Natural killer cell (primary cell): ENCODE measurements at regions not wholly inside any gene's neighbourhood (a gene's known extent, or its start where the extent isn't known, plus 50 kb on each side); places are given as distances from the start of the nearest gene placed in this dataset.

ENCODE experiments used
- ATAC-seq, 3 donors: fragments of 150-1000 bp in 2 of 3; fragments of 200-7000 bp in 1 of 3; cut with Tn5 transposase; 1 replicate in 1 of 3; 2 replicates in 2 of 3; pipeline ENCODE4 v1.10.0; 2021; ENCODE audit warnings: mild to moderate bottlenecking in 2 of 3, moderate library complexity in 2 of 3
- DNase-seq, 2 donors: peaks; one replicate each; pipeline versions ENCODE4 v3.0.0 to v3.0.0-alpha.2; 2013 to 2021; ENCODE audit warnings: mixed read lengths in 1 of 2
- H3K27ac ChIP-seq: one replicate; pipeline ENCODE4 v1.5.1; 2013; ENCODE audit warnings: mild to moderate bottlenecking, low read length
- H3K27me3 ChIP-seq: one replicate; pipeline ENCODE4 v1.6.1; 2013; ENCODE audit warnings: low read length; ENCODE audit not compliant: control insufficient read depth, insufficient read depth
- H3K36me3 ChIP-seq: one replicate; pipeline ENCODE4 v1.6.1; 2013; ENCODE audit warnings: low read length; ENCODE audit not compliant: control insufficient read depth, insufficient read depth
- H3K4me1 ChIP-seq: one replicate; pipeline ENCODE4 v1.6.1; 2013; ENCODE audit warnings: low read length; ENCODE audit not compliant: control insufficient read depth, insufficient read depth
- H3K4me3 ChIP-seq: one replicate; pipeline ENCODE4 v1.5.1; 2013; ENCODE audit warnings: low read length
- H3K9me3 ChIP-seq: one replicate; pipeline ENCODE4 v1.6.1; 2013; ENCODE audit warnings: low read length; ENCODE audit not compliant: control insufficient read depth, insufficient read depth
- H3K27ac Mint-ChIP-seq, 2 donors: one replicate each; pipeline ENCODE4 v1.8.0; 2022; ENCODE audit warnings: mild to moderate bottlenecking in 2 of 2, mixed read lengths in 2 of 2, moderate library complexity in 1 of 2
- H3K27me3 Mint-ChIP-seq, 2 donors: one replicate each; pipeline ENCODE4 v1.8.0; 2022; ENCODE audit warnings: low read depth in 2 of 2, mixed read lengths in 2 of 2
- H3K36me3 Mint-ChIP-seq: one replicate; pipeline ENCODE4 v1.8.0; 2022; ENCODE audit warnings: mixed read lengths
- H3K4me1 Mint-ChIP-seq, 2 donors: one replicate each; pipeline ENCODE4 v1.8.0; 2022; ENCODE audit warnings: mixed read lengths in 2 of 2
- H3K4me3 Mint-ChIP-seq: one replicate; pipeline ENCODE4 v1.8.0; 2022; ENCODE audit warnings: mild to moderate bottlenecking, moderate library complexity, mixed read lengths
- H3K9me3 Mint-ChIP-seq, 2 donors: one replicate each; pipeline ENCODE4 v1.8.0; 2022; ENCODE audit warnings: mixed read lengths in 2 of 2
- WGBS: methylation state at CpG from one replicate; pipeline ENCODE4 v1.1.7; 2013; ENCODE audit warnings: missing lambda C conversion rate; ENCODE audit not compliant: insufficient coverage; 5-methylcytosine and 5-hydroxymethylcytosine counted together
- intact Hi-C: fragments of 100-400 bp; cut with micrococcal nuclease; formaldehyde crosslinking; loops from one replicate; pipeline ENCODE4 v1.14.2; 2022
- TF ChIP-seq, protein P1 (sequence below): fragments of 200-600 bp; IDR thresholded peaks from one replicate; pipeline ENCODE4 v1.8.0; 2022; ENCODE audit warnings: antibody characterized with exemption

DNA sequence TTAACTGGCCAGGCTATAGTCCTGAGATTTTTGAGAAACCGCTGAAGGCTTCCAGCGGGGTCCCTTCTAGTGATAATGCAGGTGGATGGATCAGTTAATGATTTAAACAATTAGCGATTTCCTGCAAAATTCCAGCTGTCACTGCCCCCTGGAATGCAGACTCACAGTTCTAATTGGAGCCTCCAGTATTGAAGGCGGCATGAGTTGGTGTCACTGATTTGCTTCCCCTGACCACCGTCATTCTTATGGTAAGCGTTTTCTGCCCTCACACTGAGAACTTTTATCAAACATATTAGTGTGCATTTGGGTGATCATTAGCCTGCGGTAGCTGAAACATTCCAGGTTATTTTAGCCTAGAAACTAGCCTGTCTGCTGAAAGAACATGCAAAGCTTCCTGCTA, 99.1 kb downstream of the TMSB4Y start:
- Mint-ChIP-seq H3K27ac (no peak overlapping the region), H3K4me1 (no peaks in the 10 kb centered on the region), H3K9me3 (no peaks in the 10 kb centered on the region), H3K27me3 (no peaks in the 10 kb centered on the region), H3K4me3 (no peak overlapping the region), H3K36me3 (no peaks in the 10 kb centered on the region)
- no peak overlapping the region for H3K4me3 ChIP-seq
- no peak overlapping the region for H3K27ac ChIP-seq
- H3K36me3 ChIP-seq, result no peaks in the 10 kb centered on the region
- H3K9me3 ChIP-seq, result no peaks in the 10 kb centered on the region
- H3K27me3 ChIP-seq, result no peaks in the 10 kb centered on the region
- TF ChIP-seq, protein P1, sequence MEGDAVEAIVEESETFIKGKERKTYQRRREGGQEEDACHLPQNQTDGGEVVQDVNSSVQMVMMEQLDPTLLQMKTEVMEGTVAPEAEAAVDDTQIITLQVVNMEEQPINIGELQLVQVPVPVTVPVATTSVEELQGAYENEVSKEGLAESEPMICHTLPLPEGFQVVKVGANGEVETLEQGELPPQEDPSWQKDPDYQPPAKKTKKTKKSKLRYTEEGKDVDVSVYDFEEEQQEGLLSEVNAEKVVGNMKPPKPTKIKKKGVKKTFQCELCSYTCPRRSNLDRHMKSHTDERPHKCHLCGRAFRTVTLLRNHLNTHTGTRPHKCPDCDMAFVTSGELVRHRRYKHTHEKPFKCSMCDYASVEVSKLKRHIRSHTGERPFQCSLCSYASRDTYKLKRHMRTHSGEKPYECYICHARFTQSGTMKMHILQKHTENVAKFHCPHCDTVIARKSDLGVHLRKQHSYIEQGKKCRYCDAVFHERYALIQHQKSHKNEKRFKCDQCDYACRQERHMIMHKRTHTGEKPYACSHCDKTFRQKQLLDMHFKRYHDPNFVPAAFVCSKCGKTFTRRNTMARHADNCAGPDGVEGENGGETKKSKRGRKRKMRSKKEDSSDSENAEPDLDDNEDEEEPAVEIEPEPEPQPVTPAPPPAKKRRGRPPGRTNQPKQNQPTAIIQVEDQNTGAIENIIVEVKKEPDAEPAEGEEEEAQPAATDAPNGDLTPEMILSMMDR, result no peak
- DNase-seq, result no peak
- intact Hi-C loops, result no loop called here
- no peaks in the 10 kb centered on the region for H3K4me1 ChIP-seq
- ATAC-seq, result no peak
- 100% methylated on average over 2 of the region's 7 CpGs for WGBS

DNA sequence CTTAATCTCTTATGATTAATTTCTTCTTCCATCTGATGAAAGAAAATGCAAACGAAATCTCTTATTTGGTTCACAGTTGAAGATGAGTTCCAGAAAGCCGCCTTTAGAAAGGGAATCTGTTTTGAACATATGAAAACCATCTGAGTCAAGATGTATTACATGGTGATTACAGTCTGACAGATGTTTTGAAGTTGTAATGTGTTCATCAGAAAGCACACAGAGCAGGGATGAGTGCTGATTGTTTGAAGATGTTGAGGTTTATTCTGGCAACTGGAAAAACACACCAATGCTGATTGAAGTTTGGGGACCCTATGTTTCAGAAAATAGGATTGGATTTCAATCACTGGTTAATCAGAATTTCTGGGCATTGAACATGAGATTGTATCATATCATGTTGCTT, 99.7 kb downstream of the TMSB4Y start:
- Mint-ChIP-seq H3K4me3 (no peak overlapping the region), H3K9me3 (no peaks in the 10 kb centered on the region), H3K27ac (no peak overlapping the region), H3K4me1 (no peaks in the 10 kb centered on the region), H3K27me3 (no peaks in the 10 kb centered on the region), H3K36me3 (no peaks in the 10 kb centered on the region)
- TF ChIP-seq, protein P1, result no peak
- H3K36me3 ChIP-seq, result no peaks in the 10 kb centered on the region
- DNase-seq (no peak), ATAC-seq (no peak)
- H3K4me3 ChIP-seq, result no peak overlapping the region
- intact Hi-C loops, result no loop called here
- no peaks in the 10 kb centered on the region for H3K4me1 ChIP-seq
- WGBS, result 100% methylated on average over 1 of the region's 2 CpGs
- no peaks in the 10 kb centered on the region for H3K27me3 ChIP-seq
- no peak overlapping the region for H3K27ac ChIP-seq
- H3K9me3 ChIP-seq, result no peaks in the 10 kb centered on the region

DNA sequence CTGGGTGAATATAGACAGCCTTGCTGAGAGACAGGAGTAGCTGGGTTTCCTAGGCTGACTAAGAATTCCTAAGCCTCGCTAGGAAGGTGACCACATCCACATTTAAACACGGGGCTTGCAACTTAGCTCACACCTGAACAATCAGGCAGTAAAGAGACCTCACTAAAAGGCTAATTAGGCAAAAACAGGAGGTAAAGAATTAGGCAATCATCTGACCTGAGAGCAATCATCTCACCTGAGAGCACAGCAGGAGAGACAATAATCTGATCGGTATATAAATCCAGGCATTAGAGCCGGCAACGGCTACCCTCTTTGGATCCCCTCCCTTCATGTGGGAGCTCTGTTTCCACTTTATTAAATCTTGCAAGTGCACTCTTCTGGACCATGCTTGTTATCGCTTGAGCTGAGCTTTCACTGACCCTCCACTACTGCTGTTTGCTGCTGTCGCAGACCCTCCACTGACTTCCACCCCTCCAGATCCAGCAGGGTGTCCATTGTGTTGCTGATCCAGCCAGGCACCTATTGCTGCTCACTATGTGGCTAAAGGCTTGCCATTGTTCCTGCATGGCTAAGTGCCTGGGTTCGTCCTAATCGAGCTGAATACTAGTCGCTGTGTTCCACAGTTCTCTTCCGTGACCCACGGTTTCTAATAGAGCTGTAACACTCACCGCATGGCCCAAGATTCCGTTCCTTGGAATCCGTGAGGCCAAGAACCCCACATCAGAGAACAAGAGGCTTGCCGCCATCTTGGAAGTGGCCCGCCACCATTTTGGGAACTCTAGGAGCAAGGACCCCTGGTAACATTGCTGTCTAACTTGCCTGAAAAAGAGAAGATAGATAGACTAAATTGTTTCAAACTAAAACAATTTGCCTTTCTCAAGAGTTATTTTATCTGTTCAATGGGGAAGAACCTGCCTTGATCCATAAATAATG, 100.7 kb downstream of the TMSB4Y start:
- DNase-seq, result no peak
- Histone ChIP-seq H3K4me1 (no peaks in the 10 kb centered on the region), H3K27me3 (no peaks in the 10 kb centered on the region), H3K4me3 (no peak overlapping the region), H3K9me3 (no peaks in the 10 kb centered on the region), H3K27ac (no peak overlapping the region), H3K36me3 (no peaks in the 10 kb centered on the region)
- TF ChIP-seq, protein P1, result no peak
- no peaks in the 10 kb centered on the region for H3K9me3 Mint-ChIP-seq
- no peak overlapping the region for H3K4me3 Mint-ChIP-seq
- ATAC-seq, result no peak
- H3K4me1 Mint-ChIP-seq, result no peaks in the 10 kb centered on the region
- 90% methylated on average over 14 of the region's 17 CpGs for WGBS
- H3K27me3 Mint-ChIP-seq, result no peaks in the 10 kb centered on the region
- intact Hi-C loops, result no loop called here
- H3K27ac Mint-ChIP-seq, result no peak overlapping the region
- no peaks in the 10 kb centered on the region for H3K36me3 Mint-ChIP-seq
